IMR-90 (cell line): ENCODE measurements at regions not wholly inside any gene's neighbourhood (a gene's known extent, or its start where the extent isn't known, plus 50 kb on each side); places are given as distances from the start of the nearest gene placed in this dataset.

Source experiments
- ATAC-seq: fragments of 200-7000 bp; cut with Tn5 transposase; 2 replicates; pipeline ENCODE4 v1.9.1; 2020; ENCODE audit warnings: low read depth, mild to moderate bottlenecking, moderate library complexity
- BruUV-seq: library from RNA; stranded (reverse); fragments of 400-500 nt; replicated peaks from 2 replicates; lab custom pipeline; 2021; lab: Mats Ljungman, UMichigan
- CTCF ChIA-PET: fragments of 300-600 bp; formaldehyde crosslinking; extraction: SDS; loops from one replicate; lab custom pipeline; 2021; ENCODE audit warnings: antibody characterized with exemption; lab: Yijun Ruan, JAX
- POLR2A ChIA-PET: fragments of 300-600 bp; sonication (Branson Sonifier 250); formaldehyde crosslinking; loops from one replicate; lab custom pipeline; 2022; ENCODE audit warnings: antibody characterized with exemption; ENCODE audit not compliant: unreplicated experiment; lab: Charles Lee
- DNase-seq: peaks from one replicate; pipeline ENCODE4 v3.0.0; 2013
- H2AFZ ChIP-seq: replicated peaks from 2 replicates; pipeline ENCODE3; 2013; ENCODE audit warnings: low read length, mild to moderate bottlenecking; ENCODE audit not compliant: poor library complexity
- H2AK5ac ChIP-seq: 2 replicates; pipeline ENCODE4 v1.6.1; 2013; ENCODE audit warnings: low read depth, low read length, inconsistent platforms
- H2AK9ac ChIP-seq: replicated peaks from 2 replicates; pipeline ENCODE3; 2013; ENCODE audit warnings: mild to moderate bottlenecking, low read depth, low read length, moderate library complexity; ENCODE audit not compliant: poor library complexity
- H2BK120ac ChIP-seq: 2 replicates; pipeline ENCODE4 v1.6.1; 2013; ENCODE audit warnings: low read depth, low read length, inconsistent platforms
- H2BK15ac ChIP-seq: 3 replicates; pipeline ENCODE4 v1.6.1; 2013; ENCODE audit warnings: low read depth, low read length, inconsistent platforms
- H2BK20ac ChIP-seq: 2 replicates; pipeline ENCODE4 v1.6.1; 2013; ENCODE audit warnings: low read depth, mild to moderate bottlenecking, inconsistent platforms, low read length, moderate library complexity
- H2BK5ac ChIP-seq: 2 replicates; pipeline ENCODE4 v1.6.1; 2013; ENCODE audit warnings: mild to moderate bottlenecking, low read depth, low read length, inconsistent platforms; ENCODE audit not compliant: poor library complexity, severe bottlenecking
- H3K14ac ChIP-seq: replicated peaks from 2 replicates; pipeline ENCODE4 v1.6.1; 2013; ENCODE audit warnings: low read depth, low read length, inconsistent platforms
- H3K18ac ChIP-seq: 2 replicates; pipeline ENCODE4 v1.6.1; 2013; ENCODE audit warnings: low read depth, low read length, control low read depth
- H3K23ac ChIP-seq: 2 replicates; pipeline ENCODE4 v1.6.1; 2013; ENCODE audit warnings: low read depth, low read length, inconsistent platforms
- H3K27ac ChIP-seq: 2 replicates; pipeline ENCODE4 v1.5.1; 2013; ENCODE audit warnings: mild to moderate bottlenecking, control low read depth, low read length; ENCODE audit not compliant: insufficient read depth
- H3K27me3 ChIP-seq: 2 replicates; pipeline ENCODE4 v1.6.1; 2013; ENCODE audit warnings: low read length; ENCODE audit not compliant: control insufficient read depth, insufficient read depth
- H3K36me3 ChIP-seq: 2 replicates; pipeline ENCODE4 v1.6.1; 2013; ENCODE audit warnings: low read length, mixed read lengths; ENCODE audit not compliant: control insufficient read depth, insufficient read depth
- H3K4ac ChIP-seq: 2 replicates; pipeline ENCODE4 v1.6.1; 2013; ENCODE audit warnings: low read depth, low read length, inconsistent platforms
- H3K4me1 ChIP-seq: 2 replicates; pipeline ENCODE4 v1.6.1; 2013; ENCODE audit warnings: low read length, mixed read lengths; ENCODE audit not compliant: control insufficient read depth, insufficient read depth
- H3K4me2 ChIP-seq: 2 replicates; pipeline ENCODE4 v1.6.1; 2013; ENCODE audit warnings: low read depth, mild to moderate bottlenecking, control low read depth, low read length, moderate library complexity
- H3K4me3 ChIP-seq: 2 replicates; pipeline ENCODE4 v1.5.1; 2013; ENCODE audit warnings: low read depth, mild to moderate bottlenecking, control low read depth, low read length, moderate library complexity; ENCODE audit not compliant: insufficient read depth
- H3K56ac ChIP-seq: 2 replicates; pipeline ENCODE4 v1.6.1; 2013; ENCODE audit warnings: low read length, inconsistent platforms; ENCODE audit not compliant: insufficient read depth; ENCODE audit errors: extremely low read depth
- H3K79me1 ChIP-seq, 2 experiments: 2 replicates each; pipeline ENCODE4 v1.6.1; 2013; ENCODE audit warnings: low read length in 2 of 2, inconsistent platforms in 1 of 2, low read depth in 1 of 2
- H3K9ac ChIP-seq: 2 replicates; pipeline ENCODE4 v1.6.1; 2013; ENCODE audit warnings: low read depth, low read length, control low read depth
- H3K9me1 ChIP-seq: 2 replicates; pipeline ENCODE4 v1.6.1; 2013; ENCODE audit warnings: low read length, inconsistent platforms; ENCODE audit not compliant: insufficient read depth
- H3K9me3 ChIP-seq: 2 replicates; pipeline ENCODE4 v1.6.1; 2013; ENCODE audit warnings: low read length; ENCODE audit not compliant: control insufficient read depth, insufficient read depth
- H4K20me1 ChIP-seq: 2 replicates; pipeline ENCODE4 v1.6.1; 2013; ENCODE audit warnings: low read length, inconsistent platforms; ENCODE audit not compliant: insufficient read depth
- H4K5ac ChIP-seq: 2 replicates; pipeline ENCODE4 v1.6.1; 2013; ENCODE audit warnings: mild to moderate bottlenecking, low read depth, low read length, control low read depth
- H4K8ac ChIP-seq, 2 experiments: 2 replicates each; pipeline ENCODE4 v1.6.1; 2013; ENCODE audit warnings: low read depth in 2 of 2, low read length in 2 of 2, control low read depth in 1 of 2, inconsistent platforms in 1 of 2
- H4K91ac ChIP-seq: 2 replicates; pipeline ENCODE4 v1.6.1; 2013; ENCODE audit warnings: low read depth, low read length, inconsistent platforms; ENCODE audit not compliant: insufficient read depth
- BHLHE40 ChIP-seq: fragments of 150-350 bp; IDR thresholded peaks from 2 replicates; pipeline ENCODE4 v1.6.1; 2016; ENCODE audit warnings: mild to moderate bottlenecking, low read depth, low read length
- CEBPB ChIP-seq: IDR thresholded peaks from 2 replicates; pipeline ENCODE4 v1.6.1; 2012; ENCODE audit warnings: low read depth, low read length, improper control_type of control experiment
- ELK1 ChIP-seq: fragments of 150-350 bp; IDR thresholded peaks from 2 replicates; pipeline ENCODE4 v1.6.1; 2016; ENCODE audit warnings: low read depth, mild to moderate bottlenecking, low read length, moderate library complexity, borderline replicate concordance
- MAZ ChIP-seq: IDR thresholded peaks from 2 replicates; pipeline ENCODE4 v1.6.1; 2012; ENCODE audit warnings: low read depth, mild to moderate bottlenecking, low read length, improper control_type of control experiment, moderate library complexity, borderline replicate concordance
- NFE2L2 ChIP-seq: fragments of 150-350 bp; IDR thresholded peaks from 2 replicates; pipeline ENCODE4 v1.6.1; 2016; ENCODE audit warnings: low read depth, mild to moderate bottlenecking, low read length
- POLR2A ChIP-seq: IDR thresholded peaks from 2 replicates; pipeline ENCODE4 v1.6.1; 2012; ENCODE audit warnings: mild to moderate bottlenecking, low read depth, low read length
- RAD21 ChIP-seq: IDR thresholded peaks from 2 replicates; pipeline ENCODE4 v1.6.1; 2012; ENCODE audit warnings: low read length, improper control_type of control experiment
- RCOR1 ChIP-seq: IDR thresholded peaks from 2 replicates; pipeline ENCODE4 v1.6.1; 2012; ENCODE audit warnings: mild to moderate bottlenecking, low read length, improper control_type of control experiment; ENCODE audit not compliant: insufficient replicate concordance
- RFX5 ChIP-seq: IDR thresholded peaks from 2 replicates; pipeline ENCODE4 v1.8.0; 2012; ENCODE audit warnings: low read depth, mild to moderate bottlenecking, low read length, moderate library complexity
- SMC3 ChIP-seq: fragments of 150-350 bp; IDR thresholded peaks from 2 replicates; pipeline ENCODE4 v1.6.1; 2016; ENCODE audit warnings: low read depth, mild to moderate bottlenecking, antibody characterized with exemption, low read length, moderate library complexity
- USF2 ChIP-seq: fragments of 150-350 bp; IDR thresholded peaks from 2 replicates; pipeline ENCODE4 v1.6.1; 2017; ENCODE audit warnings: mild to moderate bottlenecking, antibody characterized with exemption, low read length, low read depth
- WGBS, 2 experiments: methylation state at CpG; one replicate each; pipeline versions ENCODE4 v1.1.5 to v1.1.7; 2013; ENCODE audit warnings: missing lambda C conversion rate in 2 of 2; ENCODE audit not compliant: insufficient read length in 1 of 2; ENCODE audit errors: extremely low coverage in 2 of 2; 5-methylcytosine and 5-hydroxymethylcytosine counted together
- dilution Hi-C: fragments of 300-500 bp; cut with HindIII; formaldehyde crosslinking; loops from one replicate; pipeline ENCODE4 v1.14.3; 2018; ENCODE audit warnings: low sequenced_read_pairs; ENCODE audit not compliant: unreplicated experiment
- in situ Hi-C: fragments of 300-500 bp; cut with MboI; formaldehyde crosslinking; loops from 3 replicates; pipeline ENCODE4 v1.14.3; 2019; ENCODE audit warnings: low sequenced_read_pairs, inconsistent platforms, mixed read lengths
- intact Hi-C: fragments of 100-400 bp; cut with micrococcal nuclease; formaldehyde crosslinking; loops from 2 replicates; pipeline ENCODE4 v1.10.0; 2022

- Histone ChIP-seq H3K4me1 (no peaks in the 10 kb centered on the region), H2AK5ac (no peak overlapping the region), H3K4ac (no peak overlapping the region), H3K9me1 (no peaks in the 10 kb centered on the region), H3K27me3 (no peaks in the 10 kb centered on the region), H3K36me3 (no peaks in the 10 kb centered on the region), H2BK15ac (no peak overlapping the region), H2AFZ (no peak overlapping the region), H2BK120ac (no peak overlapping the region), H4K5ac (no peak overlapping the region), H3K79me1 (no peaks in the 10 kb centered on the region), H4K8ac (no peak overlapping the region), H3K9me3 (no peaks in the 10 kb centered on the region), H2BK20ac (no peak overlapping the region), H3K23ac (no peak overlapping the region), H3K14ac (no peak overlapping the region), H2AK9ac (no peak overlapping the region), H3K4me3 (no peak overlapping the region), H3K4me2 (no peak overlapping the region), H4K20me1 (no peaks in the 10 kb centered on the region), H2BK5ac (no peak overlapping the region), H3K27ac (no peak overlapping the region), H3K9ac (no peak overlapping the region), H4K91ac (no peak overlapping the region), H3K56ac (no peak overlapping the region), H3K18ac (no peak overlapping the region)
- ATAC-seq (no peak), DNase-seq (no peak)
- CTCF ChIA-PET: no interaction called here
- no TSS peak for BruUV-seq
- WGBS, 2 experiments: 100% methylated on average over 1 of the region's 3 CpGs; no CpG with 5 or more reads in 1 of the 2 experiments
- POLR2A ChIA-PET: no interaction called here
- in situ Hi-C loops (no loop called here), dilution Hi-C loops (no loop called here), intact Hi-C loops (no loop called here)
- TF ChIP-seq POLR2A (no peak), SMC3 (no peak), RAD21 (no peak), MAZ (no peak), USF2 (no peak), RFX5 (no peak), CEBPB (no peak), RCOR1 (no peak), BHLHE40 (no peak), NFE2L2 (no peak), ELK1 (no peak)
Observed at GRCh38 chr18:29241199-29241598, 1064.3 kb upstream of the CDH2 start.
